Superior temporal gyrus (tissue), 1 donor: ENCODE measurements at regions not wholly inside any gene's neighbourhood (a gene's known extent, or its start where the extent isn't known, plus 50 kb on each side); places are given as distances from the start of the nearest gene placed in this dataset.
A peak's percentile ranks its signal among the peaks of the same experiment; 100 is the strongest.
"Not testable (repeated sequence)": the region's sequence is repeated elsewhere in the genome, so short reads cannot be mapped to it uniquely, and the experiment has no call there.

Experiments
- DNase-seq: peaks from one replicate; pipeline ENCODE4 v3.0.0-alpha.2; 2016; ENCODE audit errors: extremely low spot score

- DNase-seq, result no peak
These were observed 124.7 kb upstream of the NANOGP8 start for GRCh38 chr15:35209838-35210237.

- no peak for DNase-seq
These were observed 123.3 kb upstream of the NANOGP8 start for GRCh38 chr15:35208353-35208752.

- no peak for DNase-seq
These were observed 121.1 kb upstream of the NANOGP8 start for GRCh38 chr15:35206060-35206675.

GRCh38 chr15:35198197-35198596 is 113.1 kb upstream of the NANOGP8 start:
- DNase-seq, result no peak

GRCh38 chr15:35197754-35198153 is 112.7 kb upstream of the NANOGP8 start:
- no peak for DNase-seq

GRCh38 chr15:35197306-35197705 is 112.2 kb upstream of the NANOGP8 start:
- no peak for DNase-seq

GRCh38 chr15:35196273-35196672 is 111.2 kb upstream of the NANOGP8 start:
- no peak for DNase-seq

GRCh38 chr15:35195649-35196048 is 110.6 kb upstream of the NANOGP8 start:
- no peak for DNase-seq

GRCh38 chr15:35195031-35195430 is 109.9 kb upstream of the NANOGP8 start:
- no peak for DNase-seq

- no peak for DNase-seq
These were observed 109.2 kb upstream of the NANOGP8 start for GRCh38 chr15:35194296-35194695.

- DNase-seq, result no peak
These were observed 106.7 kb upstream of the NANOGP8 start for GRCh38 chr15:35191783-35192182.

- no peak for DNase-seq
These were observed 101.3 kb upstream of the NANOGP8 start for GRCh38 chr15:35186346-35186745.

GRCh38 chr15:35184646-35185045 is 99.6 kb upstream of the NANOGP8 start:
- DNase-seq, result no peak

- no peak for DNase-seq
These were observed 97.9 kb upstream of the NANOGP8 start for GRCh38 chr15:35182841-35183479.

- DNase-seq, result no peak
These were observed 96.4 kb upstream of the NANOGP8 start for GRCh38 chr15:35181538-35181937.

- DNase-seq, result no peak
These were observed 94.6 kb upstream of the NANOGP8 start for GRCh38 chr15:35179739-35180138.

GRCh38 chr15:35178186-35178585 is 93.1 kb upstream of the NANOGP8 start:
- DNase-seq, result not testable (repeated sequence)

- DNase-seq, result no peak
These were observed 89.9 kb upstream of the NANOGP8 start for GRCh38 chr15:35174948-35175347.

GRCh38 chr15:35173444-35174118 is 88.5 kb upstream of the NANOGP8 start:
- no peak for DNase-seq

GRCh38 chr15:35170207-35170606 is 85.1 kb upstream of the NANOGP8 start:
- peak; percentile 42 for DNase-seq

GRCh38 chr15:35168464-35168863 is 83.4 kb upstream of the NANOGP8 start:
- DNase-seq, result no peak

GRCh38 chr15:35167675-35168074 is 82.6 kb upstream of the NANOGP8 start:
- no peak for DNase-seq

- DNase-seq, result no peak
These were observed 81.8 kb upstream of the NANOGP8 start for GRCh38 chr15:35166730-35167359.
